HG02678 (cell line): ENCODE measurements at regions not wholly inside any gene's neighbourhood (a gene's known extent, or its start where the extent isn't known, plus 50 kb on each side); places are given as distances from the start of the nearest gene placed in this dataset.
"Not testable (repeated sequence)": the region's sequence is repeated elsewhere in the genome, so short reads cannot be mapped to it uniquely, and the experiment has no call there.

Experiments
- ATAC-seq: cut with Tn5 transposase; IDR thresholded peaks from one replicate; pipeline ENCODE4 v1.9.1; 2021; ENCODE audit warnings: mild to moderate bottlenecking, moderate library complexity; ENCODE audit not compliant: unreplicated experiment

DNA sequence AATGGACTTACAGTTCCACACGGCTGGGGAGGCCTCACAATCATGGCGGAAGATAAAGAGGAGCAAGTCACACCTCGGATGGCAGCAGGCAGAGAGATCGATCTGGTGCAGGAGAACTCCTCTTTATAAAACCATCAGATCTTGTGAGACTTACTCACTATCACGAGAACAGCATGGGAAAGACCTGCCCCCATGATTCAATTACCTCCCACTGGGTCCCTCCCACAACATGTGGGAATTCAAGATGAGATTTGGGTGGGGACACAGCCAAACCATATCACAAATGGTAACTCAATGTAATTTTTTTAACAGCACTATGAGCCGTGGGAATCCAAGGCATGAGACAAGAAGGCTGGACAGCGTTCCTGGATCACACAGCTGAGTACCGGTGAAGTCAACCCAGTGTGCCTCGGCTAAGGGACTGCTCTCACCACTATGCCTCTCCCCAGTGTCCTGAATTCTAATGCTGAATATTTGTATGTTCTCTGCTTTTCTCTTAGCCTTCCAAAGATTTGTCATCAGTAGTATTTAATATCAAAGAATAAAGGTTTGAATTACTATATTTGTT, 84.3 kb downstream of the IRS2 start:
- not testable (repeated sequence) for ATAC-seq

DNA sequence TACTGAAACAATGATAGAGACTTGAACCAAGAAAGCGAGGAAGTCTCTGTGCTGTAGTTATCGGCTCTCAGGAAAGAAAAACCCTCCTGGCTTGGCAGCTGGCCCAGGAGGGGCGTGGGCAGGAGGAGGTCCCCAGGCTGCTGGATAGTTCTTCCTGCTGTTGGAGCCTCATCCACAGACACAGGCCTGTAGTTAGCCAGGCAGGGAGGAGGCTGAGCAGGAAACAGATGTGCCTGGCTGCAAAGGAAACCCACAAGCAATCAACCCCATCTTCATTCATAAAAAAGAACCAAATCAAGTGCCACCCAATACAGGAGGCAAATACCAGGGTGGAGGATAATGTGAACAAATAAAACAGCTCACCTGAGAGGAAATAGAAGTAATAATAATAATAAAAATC, 86.2 kb downstream of the IRS2 start:
- ATAC-seq, result no peak

DNA sequence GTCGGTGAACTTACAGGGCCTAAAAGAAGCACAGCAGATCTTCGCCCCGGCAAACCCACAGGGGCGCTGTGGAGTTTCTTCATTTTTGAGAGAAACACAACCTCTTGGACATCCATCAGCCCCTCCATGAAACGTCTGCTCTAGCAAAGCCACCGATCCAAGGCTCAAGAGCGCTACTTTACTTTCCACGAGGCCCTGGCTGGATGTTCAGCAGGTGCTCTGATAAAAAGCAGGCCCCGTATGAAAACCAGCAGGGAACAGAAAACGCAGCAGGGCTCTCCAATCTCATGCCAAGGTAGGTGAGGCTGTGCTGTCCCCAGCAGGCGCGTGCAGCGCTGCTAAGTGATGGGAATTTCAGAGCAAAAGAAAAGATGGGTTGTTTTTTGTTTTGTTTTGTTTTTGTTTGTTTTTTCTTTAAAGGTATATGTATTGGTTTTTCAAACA, 86.7 kb downstream of the IRS2 start:
- ATAC-seq, result no peak

DNA sequence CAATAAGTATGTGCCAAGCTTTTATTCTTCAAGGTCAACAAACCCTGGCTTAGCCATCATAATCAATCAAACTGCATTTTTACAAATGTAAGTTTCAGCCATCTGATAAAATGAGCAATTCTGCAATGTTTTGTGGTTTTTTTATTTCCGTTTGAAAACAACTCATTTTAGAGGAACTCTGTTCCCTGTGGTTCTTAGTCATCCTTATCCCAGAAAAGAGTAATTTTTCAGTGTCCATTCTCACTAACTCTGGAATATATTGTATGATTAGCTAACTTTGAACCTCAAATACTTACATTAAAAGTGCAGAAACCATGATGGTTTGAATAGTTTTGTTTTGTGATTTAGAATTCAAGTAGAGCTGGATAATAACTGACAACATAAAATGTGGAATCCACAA, 87.6 kb downstream of the IRS2 start:
- no peak for ATAC-seq

DNA sequence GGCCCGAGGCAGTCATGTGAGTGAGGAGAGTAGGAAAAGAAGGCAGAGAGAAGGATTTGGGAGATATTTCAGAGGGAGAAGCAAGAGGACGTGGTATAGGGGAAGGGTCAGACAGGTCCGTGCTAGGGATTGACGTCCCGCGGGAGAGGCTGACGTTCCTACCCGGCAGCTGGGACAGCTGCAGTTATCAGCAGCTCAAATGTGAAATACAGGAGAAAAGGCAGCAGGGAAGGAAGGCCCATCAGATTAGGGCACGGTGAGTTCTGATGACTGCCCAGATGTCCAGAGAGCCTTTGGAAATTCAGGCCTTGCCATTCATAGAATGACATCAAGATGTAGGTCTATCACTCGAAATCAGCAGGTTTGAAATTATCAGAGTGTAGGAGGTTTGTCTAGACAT, 88.4 kb downstream of the IRS2 start:
- ATAC-seq, result no peak

DNA sequence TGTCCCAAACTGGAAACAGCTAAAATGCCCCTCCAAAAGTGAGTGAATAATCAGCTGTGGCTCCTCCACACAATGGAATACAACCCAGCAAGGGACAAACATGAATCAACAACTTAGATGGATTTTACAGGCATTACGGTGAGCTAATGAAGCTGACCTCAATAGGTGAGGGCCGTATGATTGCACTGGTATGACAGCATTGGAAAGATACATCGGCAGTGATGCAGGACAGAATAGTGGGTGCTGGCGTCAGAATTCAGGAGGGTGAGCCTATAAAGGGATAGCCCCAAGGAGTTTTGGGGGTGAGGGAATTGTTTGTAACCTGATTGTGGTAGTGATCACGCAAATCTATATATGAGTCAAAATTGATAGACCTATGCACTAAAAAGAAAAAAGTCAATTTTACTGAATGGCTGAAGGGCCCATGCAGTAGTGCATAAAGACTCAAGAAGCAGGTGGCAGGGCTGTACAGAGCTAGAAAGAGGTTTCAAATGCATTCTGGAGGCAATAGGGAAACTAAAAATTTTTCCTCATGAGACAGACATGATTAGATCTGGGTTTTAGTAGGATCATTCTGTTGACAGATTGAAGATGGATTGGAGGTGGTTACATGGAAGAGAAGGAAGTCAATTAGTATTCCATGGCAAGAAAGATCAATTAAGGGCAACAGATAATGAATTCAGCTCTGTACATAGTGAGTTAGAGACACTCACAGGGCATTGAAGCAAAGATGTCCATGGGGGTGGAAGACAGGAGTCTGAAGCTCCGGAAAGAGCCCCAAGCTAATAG, 90.8 kb downstream of the IRS2 start:
- no peak for ATAC-seq

DNA sequence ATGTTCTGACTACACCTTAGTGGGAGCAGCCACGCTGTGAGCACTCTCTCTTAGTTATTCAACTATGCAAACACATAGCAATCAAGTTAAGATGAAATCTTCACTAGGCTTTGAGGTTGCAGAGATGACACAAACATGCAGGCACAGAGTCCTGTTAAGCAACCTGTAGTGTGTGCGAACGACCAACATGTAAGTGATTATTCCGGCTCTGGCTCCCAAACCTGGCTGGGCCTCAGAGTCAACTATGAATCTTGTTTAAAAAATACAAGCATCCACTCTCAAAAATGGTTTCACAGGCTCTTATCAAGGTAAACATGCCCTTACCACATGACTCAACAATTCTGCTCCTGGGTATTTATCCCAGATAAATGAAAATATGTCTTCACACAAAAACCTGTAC, 91.4 kb downstream of the IRS2 start:
- ATAC-seq, result no peak

DNA sequence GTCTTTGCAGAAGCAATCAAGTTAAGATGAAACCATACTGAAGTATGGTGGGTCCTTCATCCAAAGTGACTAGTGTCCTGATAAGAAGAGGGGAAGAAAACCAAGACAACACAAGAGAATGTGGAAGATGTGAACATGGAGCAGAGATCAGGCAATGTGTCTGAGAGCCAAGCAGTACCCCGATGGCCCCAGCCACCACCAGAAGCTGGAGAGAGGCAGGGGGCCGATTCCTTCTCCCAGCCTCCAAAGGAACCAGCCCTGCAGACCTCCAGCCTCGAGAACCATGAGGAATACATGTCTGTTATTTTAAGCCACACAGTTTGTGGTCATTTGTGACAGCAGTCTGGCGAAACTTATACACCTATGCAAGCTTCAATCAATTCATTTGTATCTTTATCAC, 93.2 kb downstream of the IRS2 start:
- ATAC-seq, result no peak

DNA sequence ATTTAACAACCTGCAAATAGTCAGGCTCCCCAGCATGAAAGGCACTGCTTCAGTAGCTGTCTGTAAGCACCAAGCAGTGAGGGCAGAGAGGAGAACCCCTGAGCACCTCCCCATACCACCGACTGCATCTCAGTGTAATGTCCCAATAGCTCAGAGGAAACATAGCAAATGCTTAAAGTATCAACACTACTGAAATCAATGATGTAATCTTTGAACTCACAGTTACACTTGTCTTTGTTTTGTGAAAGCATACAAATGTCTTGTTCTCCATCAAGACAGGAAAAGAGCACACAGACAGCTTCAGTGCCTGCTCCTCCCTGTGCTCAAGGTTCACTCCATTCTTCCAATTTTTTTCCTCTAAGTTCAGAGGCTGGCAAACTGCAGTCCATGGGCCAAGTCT, 94.7 kb downstream of the IRS2 start:
- ATAC-seq, result no peak

DNA sequence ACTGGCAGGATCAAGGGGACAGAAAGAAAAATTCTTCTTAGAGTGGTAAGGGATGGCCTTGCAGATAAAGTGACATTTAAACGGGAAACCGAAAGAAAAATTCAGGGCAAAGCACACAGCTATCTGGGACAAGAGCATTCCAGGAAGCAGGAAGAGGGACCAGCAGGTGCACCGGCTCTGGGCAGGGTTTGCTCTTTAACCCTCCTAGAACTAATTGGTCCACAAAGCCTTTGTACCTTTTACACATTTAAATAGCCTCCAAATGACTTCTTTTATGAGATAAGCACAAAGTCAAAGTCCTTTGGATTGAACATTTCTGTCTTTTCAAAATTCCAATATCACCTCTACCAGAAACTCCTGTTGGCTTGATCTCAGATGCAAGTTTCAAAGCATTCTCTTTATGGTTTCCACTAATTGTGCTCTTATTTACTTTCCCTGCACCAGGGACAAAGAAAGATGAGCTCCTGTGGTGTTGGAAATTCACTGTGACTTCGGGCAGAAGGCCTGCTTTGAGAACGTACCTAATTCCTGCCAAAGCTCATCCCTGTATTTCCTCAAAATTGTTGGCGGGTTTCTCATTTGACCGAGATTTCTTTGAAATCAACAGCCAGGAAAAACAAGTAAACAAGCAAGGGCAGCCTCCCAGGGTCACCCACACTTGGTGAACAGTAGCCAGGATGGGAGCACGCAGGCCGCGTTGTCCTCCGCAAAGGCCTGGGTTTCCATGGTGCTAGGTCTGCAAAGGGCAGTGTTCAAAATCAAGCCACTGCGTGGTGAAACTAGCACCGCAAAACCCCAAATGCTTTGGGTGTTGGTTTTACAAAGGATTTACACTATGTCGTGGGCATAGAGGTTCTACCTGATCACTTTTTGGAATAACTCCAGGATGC, 98.6 kb downstream of the IRS2 start:
- no peak for ATAC-seq

DNA sequence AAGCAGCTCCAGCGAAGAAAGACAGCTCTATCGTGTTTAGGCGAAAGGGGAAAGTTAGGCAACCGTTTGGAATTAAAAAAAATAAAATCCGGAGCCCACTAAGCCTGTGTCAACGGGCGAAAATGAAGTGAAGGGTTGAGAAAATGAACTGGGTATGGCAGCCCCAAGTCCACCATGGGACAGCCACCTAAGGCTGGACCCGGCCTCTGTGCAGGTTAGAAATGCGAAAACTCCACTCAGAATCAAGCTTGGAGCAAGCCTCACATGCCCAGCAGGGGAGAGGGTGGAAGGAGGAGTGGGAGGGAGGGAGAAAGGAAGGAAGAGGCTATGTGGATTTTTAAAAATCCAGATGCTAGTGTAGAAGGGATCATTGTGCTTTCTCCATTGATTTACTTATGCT, 101.2 kb downstream of the IRS2 start:
- no peak for ATAC-seq

DNA sequence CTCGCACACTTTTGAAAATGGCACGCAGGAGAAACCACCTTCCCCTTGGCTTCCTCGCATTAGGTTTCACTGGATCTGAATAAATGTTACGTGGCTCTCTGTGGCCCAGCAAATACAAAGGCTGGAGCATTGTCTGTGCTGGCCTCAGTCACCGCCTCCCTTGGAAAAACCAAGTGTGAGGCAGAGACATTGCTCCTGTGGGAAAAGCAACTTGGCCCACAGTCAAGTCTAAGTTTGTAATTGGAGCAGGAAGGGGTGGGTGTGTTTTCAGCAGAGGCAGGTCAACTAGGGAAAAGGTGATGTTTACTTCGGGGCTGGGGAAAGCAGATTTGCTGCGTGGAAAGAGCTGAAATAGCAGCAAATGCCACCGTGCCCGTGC, 101.6 kb downstream of the IRS2 start:
- no peak for ATAC-seq

DNA sequence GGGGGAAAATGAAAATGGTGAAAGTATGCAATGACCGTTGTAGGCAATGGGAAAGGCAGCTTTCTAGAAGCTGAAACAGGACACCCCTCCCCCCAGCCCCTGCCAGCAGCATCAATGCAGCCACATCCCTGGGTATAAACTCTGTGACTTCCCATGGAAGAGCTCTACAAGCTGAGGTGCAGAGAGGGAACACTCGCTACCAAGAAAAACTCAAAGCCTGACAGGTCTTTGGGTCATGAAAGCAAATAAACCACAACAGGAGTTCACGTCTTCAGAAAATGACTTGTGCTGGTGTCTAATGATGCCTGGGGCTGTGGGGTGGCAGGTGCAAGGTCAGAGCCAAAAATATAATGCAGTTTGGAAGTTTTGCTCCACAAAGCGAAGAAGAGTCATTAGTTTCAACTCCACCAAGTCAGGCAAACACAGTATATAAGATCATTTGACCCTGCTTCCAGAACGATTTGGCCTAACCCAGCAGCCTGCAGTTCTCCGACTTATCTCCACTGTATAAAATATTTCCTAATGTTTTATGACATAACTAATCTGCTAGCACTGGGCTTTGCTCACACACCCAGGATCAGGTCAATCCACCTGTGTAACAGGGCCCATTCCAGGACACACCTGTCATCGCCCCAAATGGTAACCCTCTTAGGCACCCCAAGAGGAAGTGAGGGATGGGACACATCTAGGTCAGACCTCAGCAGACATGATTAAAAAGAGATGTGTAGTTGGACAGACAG, 102.1 kb downstream of the IRS2 start:
- no peak for ATAC-seq

DNA sequence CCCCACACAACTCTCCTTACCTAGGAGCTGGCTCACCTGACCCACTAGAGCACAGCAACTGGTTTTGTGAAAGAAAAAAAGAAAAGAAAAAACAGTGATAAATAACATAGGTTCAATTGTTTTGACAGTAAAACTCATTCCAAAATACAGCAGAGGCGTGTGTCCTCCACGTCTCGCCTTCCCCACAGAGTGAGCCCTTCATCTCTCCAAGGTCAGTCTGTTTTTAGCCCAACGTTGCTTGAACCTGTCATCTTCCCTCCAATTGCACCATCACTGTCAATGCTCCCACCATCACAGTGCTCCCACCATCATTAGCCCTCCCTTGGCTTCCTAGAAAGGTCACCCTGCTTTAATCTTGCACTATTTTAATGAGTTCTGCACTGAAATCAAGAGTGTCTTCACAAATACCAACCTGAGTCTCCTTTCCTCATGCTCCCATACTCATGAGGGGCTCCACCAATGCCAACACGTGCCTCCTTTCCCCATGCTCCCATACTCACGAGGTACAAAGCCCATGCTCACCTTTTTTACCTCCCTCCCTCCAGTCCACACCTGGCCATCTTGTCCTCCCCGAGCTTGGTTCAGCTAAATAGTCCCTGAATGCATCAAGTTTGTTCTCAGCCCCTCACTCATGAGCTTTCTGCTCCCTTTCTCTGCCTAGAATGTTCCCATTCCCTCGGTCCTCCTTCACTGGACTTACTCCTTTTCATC, 103.7 kb downstream of the IRS2 start:
- no peak for ATAC-seq

DNA sequence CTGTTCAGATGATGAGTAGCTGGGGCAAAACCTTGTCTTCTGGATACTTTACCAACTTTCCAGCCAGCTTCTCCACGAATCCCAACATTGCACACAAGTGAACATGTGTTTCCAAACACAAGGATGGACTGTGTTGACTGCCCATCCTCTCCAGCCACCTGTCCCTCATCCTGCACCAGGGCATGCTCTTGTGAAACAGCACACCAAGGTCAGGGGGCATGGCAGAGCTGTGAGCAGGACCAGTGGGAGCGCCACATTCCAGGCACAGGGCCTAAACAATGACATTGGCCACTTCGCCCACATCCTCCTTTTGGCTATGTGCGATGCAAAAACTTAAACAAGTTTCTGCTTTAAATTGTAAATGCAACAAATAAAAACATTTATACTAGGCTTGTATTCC, 105.5 kb downstream of the IRS2 start:
- ATAC-seq, result no peak

DNA sequence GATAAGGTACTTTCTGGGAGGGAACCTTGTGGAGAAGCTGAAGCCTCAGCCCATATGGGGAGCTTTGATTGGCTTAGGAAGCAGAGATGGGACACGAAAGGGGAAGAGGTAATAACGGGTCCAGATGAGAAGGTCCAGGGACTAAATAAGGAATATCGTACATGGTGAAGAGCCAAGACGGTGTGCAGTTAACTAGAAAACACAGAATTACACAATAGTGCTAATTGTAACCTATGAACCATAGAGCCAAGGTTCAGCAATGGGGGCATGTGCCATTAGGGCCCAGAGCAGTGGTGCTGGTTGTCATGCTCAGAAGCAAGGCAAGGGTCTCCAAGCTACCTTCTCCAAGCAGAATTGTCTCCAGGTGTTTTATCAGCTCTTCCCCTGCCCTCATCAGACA, 106.1 kb downstream of the IRS2 start:
- no peak for ATAC-seq

DNA sequence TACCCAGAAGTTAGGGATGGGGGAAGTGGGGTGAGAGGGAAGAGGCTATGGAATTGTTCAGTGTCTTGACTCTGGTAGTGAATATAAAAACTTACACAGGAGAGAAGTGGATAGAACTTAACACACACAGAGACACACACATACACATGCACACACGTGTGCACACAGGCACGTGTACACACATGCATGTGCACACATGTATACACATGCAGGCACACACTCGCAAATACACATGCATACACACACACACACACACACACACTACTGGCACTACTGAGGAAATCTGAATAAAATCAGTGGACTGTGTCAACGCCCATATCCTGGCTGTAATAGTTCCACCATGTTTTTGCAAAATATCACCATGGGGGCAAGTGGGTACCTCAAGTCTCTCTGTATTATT, 107.9 kb downstream of the IRS2 start:
- ATAC-seq, result no peak

DNA sequence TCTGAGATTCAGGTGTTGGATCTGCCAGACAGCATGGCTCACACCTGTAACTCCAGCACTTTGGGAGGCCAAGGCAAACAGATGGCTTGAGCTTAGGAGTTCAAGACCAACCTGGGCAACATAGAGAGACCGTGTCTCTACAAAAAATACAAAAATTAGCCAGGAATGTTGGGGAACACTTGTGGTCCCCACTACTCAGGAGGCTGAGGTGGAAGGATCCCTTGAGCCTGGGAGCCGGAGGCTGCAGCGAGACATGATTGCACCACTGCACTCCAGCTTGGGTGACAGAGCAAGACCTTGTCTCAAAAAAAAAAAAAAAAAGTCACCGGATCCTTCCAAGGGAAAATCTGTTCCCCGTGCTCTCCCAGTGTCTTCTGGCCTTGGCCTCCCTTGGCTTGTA, 109.2 kb downstream of the IRS2 start:
- no peak for ATAC-seq

DNA sequence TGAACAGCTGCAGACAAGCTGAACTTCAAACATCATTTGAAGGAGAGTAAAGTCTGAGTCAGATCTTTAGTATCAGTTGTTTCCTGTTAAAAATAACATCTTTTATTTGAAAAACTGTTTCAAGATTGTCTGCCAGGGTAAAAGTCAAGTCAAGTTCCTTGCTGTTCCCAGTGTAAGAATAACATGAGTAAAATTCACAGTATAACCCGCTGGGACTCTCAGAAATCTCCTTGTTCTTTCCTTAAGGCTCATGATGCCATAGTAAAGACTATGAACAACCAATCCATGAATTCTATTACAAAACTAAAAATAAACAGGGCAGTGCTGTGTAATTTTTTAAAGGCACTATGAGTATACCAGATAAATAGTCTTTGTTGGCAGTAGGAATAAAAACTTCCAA, 112.9 kb downstream of the IRS2 start:
- no peak for ATAC-seq

DNA sequence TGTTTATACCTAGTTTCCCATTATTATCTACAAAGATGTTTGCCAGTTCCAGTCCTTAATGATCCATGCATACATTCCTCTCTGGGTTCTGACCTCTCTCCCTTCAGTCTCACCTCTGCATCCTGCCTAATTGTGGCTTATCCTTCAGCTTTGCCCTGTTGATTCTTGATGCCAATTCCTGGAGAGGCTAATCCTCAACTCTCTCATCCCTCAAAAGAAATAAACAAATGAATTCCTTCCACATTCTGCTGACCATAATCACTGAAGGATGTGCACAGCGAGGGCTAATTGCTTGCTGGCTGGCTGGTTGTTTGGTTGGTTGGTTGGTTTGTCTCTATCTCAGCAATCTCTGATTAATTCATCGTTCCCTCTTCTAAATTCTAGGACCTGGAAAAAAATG, 113.8 kb downstream of the IRS2 start:
- no peak for ATAC-seq

DNA sequence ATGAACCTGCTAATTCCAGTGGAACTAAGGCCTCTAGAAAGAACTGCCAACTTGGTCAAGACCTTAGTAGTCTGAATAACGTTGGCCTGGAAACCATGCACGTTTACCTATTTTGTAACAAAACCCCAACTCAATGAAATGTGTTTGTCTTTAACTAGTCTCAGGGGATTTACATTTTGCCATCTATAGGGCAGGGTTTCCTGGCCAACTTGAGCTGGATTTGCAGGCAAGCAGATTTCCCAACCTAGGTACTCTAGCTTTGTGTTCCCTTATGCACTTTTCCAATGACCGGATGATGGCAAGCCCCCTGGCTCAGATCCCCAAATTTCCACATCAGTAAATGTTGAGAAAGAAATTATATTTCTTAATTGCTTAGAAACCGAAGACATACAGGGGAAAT, 114.5 kb downstream of the IRS2 start:
- no peak for ATAC-seq
